Breast epithelium (tissue), 4 donors: ENCODE measurements at regions not wholly inside any gene's neighbourhood (a gene's known extent, or its start where the extent isn't known, plus 50 kb on each side); places are given as distances from the start of the nearest gene placed in this dataset.

Source experiments
- DNase-seq, 2 donors: peaks; one replicate each; pipeline ENCODE4 v3.0.0-alpha.2; 2019; ENCODE audit warnings: low spot score in 2 of 2
- H3K27ac ChIP-seq, 2 donors: fragments of 200-600 bp; sonication (generic) in 1 of 2; one replicate each; pipeline ENCODE4 v1.5.1; 2016 to 2019; ENCODE audit warnings: mild to moderate bottlenecking in 1 of 2
- H3K27me3 ChIP-seq, 2 donors: fragments of 200-600 bp; sonication (generic) in 1 of 2; one replicate each; pipeline versions ENCODE4 v1.5.1 to v1.6.0; 2017 to 2019; ENCODE audit warnings: control low read depth in 1 of 2, mild to moderate bottlenecking in 1 of 2
- H3K36me3 ChIP-seq: fragments of 200-600 bp; one replicate; pipeline ENCODE4 v1.5.1; 2019
- H3K4me1 ChIP-seq, 2 donors: fragments of 200-600 bp; sonication (generic); one replicate each; pipeline ENCODE4 v1.5.1; 2016 to 2019; ENCODE audit warnings: control low read depth in 1 of 2
- H3K4me3 ChIP-seq, 3 donors: fragments of 200-600 bp; sonication (generic); 1 replicate in 2 of 3; 2 replicates in 1 of 3; pipeline ENCODE4 v1.5.1; 2016 to 2019; ENCODE audit warnings: mild to moderate bottlenecking in 3 of 3, moderate library complexity in 2 of 3
- H3K9me3 ChIP-seq, 2 donors: fragments of 200-600 bp; sonication (generic) in 1 of 2; one replicate each; pipeline ENCODE4 v1.5.1; 2016 to 2019; ENCODE audit warnings: control low read depth in 1 of 2
- POLR2A ChIP-seq: fragments of 450-650 bp; IDR thresholded peaks from one replicate; pipeline ENCODE4 v1.6.1; 2016; ENCODE audit warnings: antibody characterized with exemption, mild to moderate bottlenecking, moderate library complexity
- POLR2AphosphoS5 ChIP-seq, 3 donors: sonication (generic); formaldehyde crosslinking; IDR thresholded peaks; one replicate each; pipeline ENCODE4 v1.6.1; 2017; ENCODE audit warnings: antibody characterized with exemption in 3 of 3
- intact Hi-C: fragments of 100-400 bp; cut with DNase I; formaldehyde crosslinking; loops from one replicate; pipeline ENCODE4 v1.15.1; 2023; ENCODE audit warnings: low total_unique reads
- TF ChIP-seq, protein P1 (sequence below), 3 donors: fragments of 450-650 bp; IDR thresholded peaks; one replicate each; pipeline ENCODE4 v1.5.1; 2016 to 2017; ENCODE audit warnings: antibody characterized with exemption in 3 of 3, mild to moderate bottlenecking in 3 of 3, moderate library complexity in 3 of 3

DNA sequence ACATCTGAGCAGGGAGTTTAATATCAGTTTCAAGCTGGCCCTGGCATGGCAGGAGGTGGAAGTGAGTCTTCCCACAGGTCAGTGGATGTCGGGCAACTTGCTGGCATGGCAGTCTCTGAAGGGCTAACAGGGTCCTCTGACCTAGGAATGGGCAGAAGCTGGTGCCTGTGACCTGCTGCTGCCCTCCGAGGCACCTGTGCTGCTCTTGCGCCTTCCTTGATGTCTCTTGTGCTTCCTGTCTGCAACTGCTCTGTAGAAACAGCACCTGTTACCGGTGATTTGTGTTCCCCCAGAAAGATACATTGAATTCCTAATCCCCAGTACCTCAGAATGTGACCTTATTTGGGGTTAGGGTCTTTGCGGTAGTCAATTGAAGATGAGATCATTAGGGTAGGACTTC, 86.5 kb upstream of the SLC22A11 start:
- no peaks in the 10 kb centered on the region for H3K36me3 ChIP-seq

DNA sequence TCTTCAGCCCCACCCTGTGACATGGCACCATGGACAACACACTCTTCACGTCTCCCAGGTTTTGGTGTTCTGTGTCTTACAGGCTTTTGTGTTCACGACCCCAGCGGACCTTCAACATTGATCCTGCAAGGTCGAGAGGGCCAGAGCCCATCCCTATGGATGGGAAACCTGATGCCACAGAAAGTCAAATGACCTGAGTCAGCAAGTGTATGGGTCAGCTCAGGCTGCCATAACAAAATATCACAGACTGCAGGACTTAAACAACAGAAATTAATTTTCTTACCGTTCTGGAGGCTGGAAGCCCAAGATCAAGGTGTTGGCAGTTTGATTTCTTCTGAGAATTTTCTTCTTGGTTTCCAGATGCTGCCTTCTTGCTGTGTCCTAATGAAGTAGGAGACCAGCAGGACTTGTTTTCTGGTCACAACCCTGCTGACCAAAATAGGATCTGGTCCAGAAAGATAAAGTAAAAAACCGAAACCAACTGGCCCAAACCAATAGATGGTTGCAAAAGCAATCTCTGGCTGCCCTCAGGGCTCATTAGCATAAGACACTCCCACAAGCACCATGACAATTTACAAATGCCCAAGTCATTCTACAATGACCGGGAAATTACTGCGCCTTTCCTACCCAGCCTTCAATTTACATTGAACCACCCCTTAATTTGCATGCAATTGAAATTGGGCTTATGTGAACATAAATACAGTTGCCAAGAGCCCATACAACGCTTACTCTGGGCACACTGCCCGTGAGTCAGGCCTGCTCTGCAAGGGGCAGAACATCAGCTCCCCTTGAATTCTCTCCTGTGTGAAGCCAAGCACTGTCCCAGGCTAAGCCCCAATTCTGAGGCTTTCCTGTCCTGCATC, 82.9 kb upstream of the SLC22A11 start:
- DNase-seq, result no peak
- intact Hi-C loops, result no loop called here
- no peak overlapping the region for H3K4me3 ChIP-seq
- no peaks in the 10 kb centered on the region for H3K36me3 ChIP-seq
- H3K27me3 ChIP-seq, result no peaks in the 10 kb centered on the region
- no peak overlapping the region for H3K27ac ChIP-seq
- H3K9me3 ChIP-seq, result no peaks in the 10 kb centered on the region
- TF ChIP-seq, protein P1, sequence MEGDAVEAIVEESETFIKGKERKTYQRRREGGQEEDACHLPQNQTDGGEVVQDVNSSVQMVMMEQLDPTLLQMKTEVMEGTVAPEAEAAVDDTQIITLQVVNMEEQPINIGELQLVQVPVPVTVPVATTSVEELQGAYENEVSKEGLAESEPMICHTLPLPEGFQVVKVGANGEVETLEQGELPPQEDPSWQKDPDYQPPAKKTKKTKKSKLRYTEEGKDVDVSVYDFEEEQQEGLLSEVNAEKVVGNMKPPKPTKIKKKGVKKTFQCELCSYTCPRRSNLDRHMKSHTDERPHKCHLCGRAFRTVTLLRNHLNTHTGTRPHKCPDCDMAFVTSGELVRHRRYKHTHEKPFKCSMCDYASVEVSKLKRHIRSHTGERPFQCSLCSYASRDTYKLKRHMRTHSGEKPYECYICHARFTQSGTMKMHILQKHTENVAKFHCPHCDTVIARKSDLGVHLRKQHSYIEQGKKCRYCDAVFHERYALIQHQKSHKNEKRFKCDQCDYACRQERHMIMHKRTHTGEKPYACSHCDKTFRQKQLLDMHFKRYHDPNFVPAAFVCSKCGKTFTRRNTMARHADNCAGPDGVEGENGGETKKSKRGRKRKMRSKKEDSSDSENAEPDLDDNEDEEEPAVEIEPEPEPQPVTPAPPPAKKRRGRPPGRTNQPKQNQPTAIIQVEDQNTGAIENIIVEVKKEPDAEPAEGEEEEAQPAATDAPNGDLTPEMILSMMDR (IDR thresholded peaks at IDR 0.05), result no peak
- TF ChIP-seq POLR2AphosphoS5 (IDR thresholded peaks at IDR 0.05), result no peak
- TF ChIP-seq POLR2A, result no peak
- H3K4me1 ChIP-seq, result no peaks in the 10 kb centered on the region

More for the DNA sequence above, 86.5 kb upstream of the SLC22A11 start:
- TF ChIP-seq, protein P1 (IDR thresholded peaks at IDR 0.05), result no peak
- TF ChIP-seq POLR2A, result no peak
- TF ChIP-seq POLR2AphosphoS5 (IDR thresholded peaks at IDR 0.05), result no peak
- H3K4me1 ChIP-seq, result no peaks in the 10 kb centered on the region
- intact Hi-C loops, result no loop called here
- no peak overlapping the region for H3K4me3 ChIP-seq
- H3K9me3 ChIP-seq, result no peaks in the 10 kb centered on the region
- H3K27ac ChIP-seq, result no peak overlapping the region
- H3K27me3 ChIP-seq, result no peaks in the 10 kb centered on the region
- no peak for DNase-seq

DNA sequence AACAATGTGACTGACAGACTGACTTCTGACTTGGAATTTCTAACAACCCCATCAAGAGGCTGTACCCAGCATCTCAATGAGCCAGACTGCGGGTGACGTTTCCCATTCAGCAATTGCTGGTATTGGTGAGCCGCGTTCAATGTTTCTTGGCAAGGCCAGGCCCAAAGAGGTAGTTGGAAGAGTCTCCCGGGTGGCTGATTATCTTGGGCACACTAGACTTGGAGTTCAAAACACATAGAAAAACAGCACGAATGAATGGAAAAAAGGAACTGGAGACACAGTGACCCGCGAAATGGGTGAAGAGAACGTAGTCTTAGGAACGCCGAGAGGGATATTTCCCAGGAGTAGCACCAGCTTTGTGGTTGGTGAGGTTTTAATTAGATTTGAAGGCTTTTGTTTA, 81.1 kb upstream of the SLC22A11 start:
- Histone ChIP-seq H3K4me3 (no peak overlapping the region), H3K9me3 (no peaks in the 10 kb centered on the region), H3K4me1 (no peaks in the 10 kb centered on the region), H3K27me3 (peaks cover 0 to 8% of the 10 kb centered on the region in 2 donors), H3K36me3 (no peaks in the 10 kb centered on the region), H3K27ac (no peak overlapping the region)
- no peak for DNase-seq
- TF ChIP-seq POLR2AphosphoS5 (IDR thresholded peaks at IDR 0.05) (no peak), POLR2A (no peak)
- TF ChIP-seq, protein P1 (IDR thresholded peaks at IDR 0.05), result no peak
- intact Hi-C loops, result loop anchor here (5.0 kb wide), 1 partner anchor 277 kb away; no protein-coding TSS in a partner anchor

DNA sequence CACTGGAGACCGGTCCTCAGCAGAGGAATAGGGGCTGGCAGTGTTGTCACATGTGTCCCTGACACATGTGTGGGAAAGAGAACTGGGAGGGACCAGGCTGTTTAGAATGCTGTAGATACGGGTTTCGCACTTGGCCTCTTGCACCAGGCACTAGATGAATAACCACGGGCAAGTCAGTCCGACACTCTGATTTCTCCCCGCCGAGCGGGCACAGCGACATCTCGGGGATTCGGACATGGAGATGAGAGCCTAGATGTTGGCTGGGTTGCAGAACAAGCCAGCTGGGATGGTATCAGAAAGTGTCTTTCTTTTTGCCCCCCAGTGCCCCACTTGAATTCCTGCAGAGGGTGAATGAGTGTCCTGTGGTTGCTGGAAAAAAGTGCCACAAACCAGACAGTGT, 80.6 kb upstream of the SLC22A11 start:
- H3K9me3 ChIP-seq, result no peaks in the 10 kb centered on the region
- H3K4me1 ChIP-seq, result no peaks in the 10 kb centered on the region
- H3K4me3 ChIP-seq, result no peak overlapping the region
- H3K36me3 ChIP-seq, result no peaks in the 10 kb centered on the region
- H3K27ac ChIP-seq, result no peak overlapping the region
- H3K27me3 ChIP-seq, result peaks cover 0 to 8% of the 10 kb centered on the region in 2 donors
- no peak for DNase-seq
- intact Hi-C loops, result loop anchor here (5.0 kb wide), 1 partner anchor 278 kb away; no protein-coding TSS in a partner anchor
- no peak for TF ChIP-seq POLR2AphosphoS5 (IDR thresholded peaks at IDR 0.05)
- TF ChIP-seq, protein P1 (IDR thresholded peaks at IDR 0.05), result no peak
- no peak for TF ChIP-seq POLR2A

DNA sequence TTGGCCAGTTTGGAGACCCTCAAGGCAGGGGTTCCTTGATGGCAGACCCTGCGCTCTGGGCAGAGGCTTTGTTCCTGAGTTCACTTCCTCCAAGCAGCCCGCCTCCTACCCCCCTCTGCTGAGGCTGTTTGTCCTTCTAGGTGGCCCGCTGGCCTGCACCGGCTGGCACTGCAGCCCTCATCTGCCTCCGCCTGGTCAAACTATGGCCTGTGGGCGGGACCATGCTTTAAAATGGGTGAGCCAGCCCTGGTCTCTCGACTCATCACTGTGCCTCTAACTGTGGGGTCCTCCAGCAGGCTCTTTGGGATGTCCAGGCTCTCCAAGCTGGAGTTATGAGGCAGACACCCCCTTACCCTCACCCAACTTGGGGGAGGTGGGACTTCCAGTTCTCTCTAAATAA, 78.9 kb upstream of the SLC22A11 start:
- Histone ChIP-seq H3K4me3 (no peak overlapping the region), H3K27me3 (peaks cover 0 to 8% of the 10 kb centered on the region in 2 donors), H3K36me3 (no peaks in the 10 kb centered on the region), H3K27ac (no peak overlapping the region), H3K4me1 (no peaks in the 10 kb centered on the region), H3K9me3 (no peaks in the 10 kb centered on the region)
- intact Hi-C loops, result loop anchor here (5.0 kb wide), 1 partner anchor 280 kb away; no protein-coding TSS in a partner anchor
- TF ChIP-seq POLR2A, result no peak
- no peak for TF ChIP-seq POLR2AphosphoS5 (IDR thresholded peaks at IDR 0.05)
- TF ChIP-seq, protein P1 (IDR thresholded peaks at IDR 0.05), result no peak
- DNase-seq, result no peak
